ENCODE measurements at regions not wholly inside any gene's neighbourhood (a gene's known extent, or its start where the extent isn't known, plus 50 kb on each side); places are given as distances from the start of the nearest gene placed in this dataset.

DNA sequence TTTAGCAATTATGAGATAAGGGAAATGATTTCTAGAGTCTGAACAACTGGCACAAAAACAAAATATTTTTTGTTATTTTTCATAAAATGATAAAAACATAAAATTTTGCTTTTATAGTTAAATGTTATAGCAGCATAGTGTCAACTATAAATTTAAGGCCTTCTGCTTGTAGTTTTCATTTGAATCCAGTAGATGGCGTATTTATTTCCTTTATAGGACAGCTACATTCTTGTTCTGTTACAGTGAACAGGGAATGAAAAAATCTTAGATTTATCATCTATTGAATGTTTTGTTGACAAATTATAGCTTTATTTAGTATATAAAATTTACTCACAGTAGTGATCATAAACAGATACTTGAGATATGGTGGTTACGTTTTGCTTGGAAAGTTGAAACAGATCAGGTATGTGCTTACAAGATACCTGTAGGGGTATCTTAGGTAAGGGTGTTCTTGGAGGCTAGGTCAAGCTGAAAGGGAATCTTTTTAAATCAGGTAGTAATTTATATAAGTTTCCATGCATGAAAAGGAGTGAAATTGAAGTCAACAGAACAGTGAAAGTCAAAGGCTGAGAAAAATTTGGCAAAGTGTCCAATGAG, 239.3 kb upstream of the GRIN3A start:
- TF ChIP-seq, protein P1, sequence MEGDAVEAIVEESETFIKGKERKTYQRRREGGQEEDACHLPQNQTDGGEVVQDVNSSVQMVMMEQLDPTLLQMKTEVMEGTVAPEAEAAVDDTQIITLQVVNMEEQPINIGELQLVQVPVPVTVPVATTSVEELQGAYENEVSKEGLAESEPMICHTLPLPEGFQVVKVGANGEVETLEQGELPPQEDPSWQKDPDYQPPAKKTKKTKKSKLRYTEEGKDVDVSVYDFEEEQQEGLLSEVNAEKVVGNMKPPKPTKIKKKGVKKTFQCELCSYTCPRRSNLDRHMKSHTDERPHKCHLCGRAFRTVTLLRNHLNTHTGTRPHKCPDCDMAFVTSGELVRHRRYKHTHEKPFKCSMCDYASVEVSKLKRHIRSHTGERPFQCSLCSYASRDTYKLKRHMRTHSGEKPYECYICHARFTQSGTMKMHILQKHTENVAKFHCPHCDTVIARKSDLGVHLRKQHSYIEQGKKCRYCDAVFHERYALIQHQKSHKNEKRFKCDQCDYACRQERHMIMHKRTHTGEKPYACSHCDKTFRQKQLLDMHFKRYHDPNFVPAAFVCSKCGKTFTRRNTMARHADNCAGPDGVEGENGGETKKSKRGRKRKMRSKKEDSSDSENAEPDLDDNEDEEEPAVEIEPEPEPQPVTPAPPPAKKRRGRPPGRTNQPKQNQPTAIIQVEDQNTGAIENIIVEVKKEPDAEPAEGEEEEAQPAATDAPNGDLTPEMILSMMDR (IDR thresholded peaks at IDR 0.05; ENCODE audit: low read depth, low read length, poor library complexity, severe bottlenecking), result peak; percentile 52
- no peak for TF ChIP-seq EZH2phosphoT487 (IDR thresholded peaks at IDR 0.05; ENCODE audit: borderline replicate concordance, low read length)

Measured in DOHH2 (cell line).